Inferior parietal cortex (tissue), 1 donor: ENCODE measurements at regions not wholly inside any gene's neighbourhood (a gene's known extent, or its start where the extent isn't known, plus 50 kb on each side); places are given as distances from the start of the nearest gene placed in this dataset.
"Not testable (repeated sequence)": the region's sequence is repeated elsewhere in the genome, so short reads cannot be mapped to it uniquely, and the experiment has no call there.

Experiments
- DNase-seq: peaks from one replicate; pipeline ENCODE4 v3.0.0-alpha.2; 2016; ENCODE audit errors: extremely low spot score

DNA sequence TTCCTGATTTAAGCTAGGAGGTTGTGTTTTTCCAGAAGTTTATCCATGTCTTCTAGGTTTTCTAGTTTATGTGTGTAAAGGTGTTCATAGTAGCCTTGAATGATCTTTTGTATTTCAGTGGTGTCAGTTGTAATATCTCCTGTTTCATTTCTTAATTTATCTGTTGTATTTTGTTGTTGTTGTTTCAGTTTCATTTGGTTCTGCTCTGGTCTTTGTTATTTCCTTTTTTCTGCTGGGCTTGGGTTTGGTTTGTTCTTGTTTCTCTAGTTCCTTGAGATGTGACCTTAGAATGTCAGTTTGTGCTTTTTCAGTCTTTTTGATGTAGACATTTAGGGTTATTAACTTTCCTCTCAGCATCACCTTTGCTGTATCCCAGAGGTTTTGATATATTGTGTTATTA is 62.8 kb downstream of the SCP2D1 start:
- DNase-seq = not testable (repeated sequence)

DNA sequence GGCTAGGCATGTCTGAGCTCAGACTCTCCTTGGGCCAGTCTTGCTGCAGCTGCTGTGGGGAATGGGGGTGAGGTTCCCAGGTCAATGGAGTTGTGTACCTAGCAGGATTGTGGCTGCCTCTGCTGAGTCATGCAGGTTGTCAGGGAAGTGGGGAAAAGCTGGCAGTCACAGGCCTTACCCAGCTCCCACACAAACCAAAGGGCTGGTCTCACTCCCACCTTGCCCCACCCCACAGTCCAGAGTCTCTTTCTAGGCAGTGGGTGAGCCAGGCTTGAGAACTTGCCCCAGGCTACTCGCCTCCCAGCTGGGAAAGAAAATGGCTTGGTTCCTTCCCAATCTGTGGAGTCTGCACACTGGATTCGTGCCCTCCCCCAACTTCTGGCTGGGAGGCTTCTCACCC is 65.7 kb downstream of the SCP2D1 start:
- no peak for DNase-seq

DNA sequence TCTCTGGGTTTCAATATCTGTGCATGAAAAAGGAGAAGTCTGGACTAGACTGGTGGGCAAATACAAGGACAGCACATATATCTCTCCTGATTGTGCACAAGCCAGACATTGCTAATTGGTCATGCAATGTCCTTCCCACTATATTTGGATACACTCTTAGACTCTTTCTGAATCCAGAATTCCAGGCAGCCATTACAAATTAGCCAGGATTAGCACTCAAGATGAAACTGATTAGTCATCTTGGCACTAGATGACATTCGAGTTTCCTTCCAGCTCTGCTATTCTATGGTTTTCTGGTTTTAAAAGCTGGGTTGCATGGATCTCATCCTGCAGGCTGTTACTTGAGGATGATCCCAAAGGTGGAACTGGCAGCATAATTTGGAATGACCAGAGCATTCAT is 73.2 kb downstream of the SCP2D1 start:
- no peak for DNase-seq

DNA sequence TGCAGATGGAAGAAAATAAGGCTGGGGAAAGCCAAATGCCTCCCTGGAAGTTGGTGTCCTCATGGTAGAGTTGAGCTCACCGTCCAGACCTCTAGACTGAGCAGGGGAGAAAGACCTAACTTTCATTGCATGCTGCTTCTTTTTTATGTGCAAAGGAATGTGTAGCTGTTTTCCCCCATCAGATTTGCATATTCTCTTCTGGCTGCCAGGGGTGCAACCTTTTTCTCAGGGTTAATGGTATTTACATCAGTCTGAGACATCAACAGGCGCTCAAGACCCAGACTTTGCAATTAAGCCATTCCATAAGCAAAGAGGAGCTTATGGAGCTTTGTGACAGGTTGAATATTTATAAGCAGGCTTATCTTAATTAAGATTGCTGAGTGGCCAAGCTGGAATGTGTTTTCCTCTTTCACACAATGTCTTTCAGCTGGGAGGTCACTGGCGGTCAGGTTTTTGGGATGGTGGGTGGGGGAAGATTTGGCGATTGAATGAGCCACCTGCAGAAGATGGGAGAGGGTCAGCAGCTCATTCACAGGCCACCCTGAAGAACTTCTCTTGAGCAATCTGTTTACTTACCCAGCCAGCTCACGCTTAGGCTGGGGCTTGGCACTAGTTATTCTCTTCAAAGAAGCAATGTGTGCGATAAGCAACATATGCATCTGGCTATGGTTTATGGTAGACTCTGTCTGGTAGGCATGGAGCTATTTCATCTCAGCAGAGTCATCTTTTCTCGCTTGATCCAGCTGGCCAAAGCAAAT is 88.6 kb downstream of the SCP2D1 start:
- no peak for DNase-seq

DNA sequence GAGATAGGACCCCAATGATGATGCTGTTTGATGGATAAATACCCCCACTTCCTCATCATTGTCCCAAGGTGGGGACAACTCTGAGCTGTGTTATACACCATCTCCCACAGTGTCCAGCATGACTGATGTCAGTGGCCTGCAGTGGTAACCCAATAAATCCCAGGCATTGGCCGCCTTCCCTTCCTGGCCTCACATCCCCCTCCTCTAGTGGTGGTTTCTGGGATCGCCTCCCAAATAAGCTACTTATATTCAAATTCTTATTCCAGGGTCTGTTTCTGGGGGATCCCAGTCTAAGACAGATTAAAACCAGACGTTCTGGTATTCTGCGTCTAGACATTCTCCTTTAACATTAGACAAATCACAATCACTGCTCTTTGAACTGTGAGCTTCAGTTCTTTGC is 90.6 kb downstream of the SCP2D1 start:
- DNase-seq = no peak

DNA sequence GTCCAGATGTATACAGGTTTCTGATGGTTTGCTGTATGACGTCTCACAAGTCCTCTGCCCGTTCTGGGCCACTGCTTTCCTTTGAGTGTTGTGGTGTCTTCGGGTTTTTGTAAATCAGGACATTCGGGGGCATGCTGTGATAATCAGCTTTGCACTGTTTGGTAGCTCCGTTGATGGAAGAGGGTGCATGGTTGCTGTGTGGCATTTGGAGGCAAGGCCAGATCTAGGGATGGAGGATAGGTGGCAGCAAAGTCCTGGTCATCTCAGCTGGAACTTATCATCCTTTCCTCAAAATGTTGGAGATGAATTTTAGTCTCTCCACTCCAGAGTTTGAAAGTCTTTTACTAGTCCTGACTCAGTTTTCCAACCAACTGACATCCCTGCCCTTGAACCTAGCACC is 91.0 kb downstream of the SCP2D1 start:
- peak; percentile 15 for DNase-seq

DNA sequence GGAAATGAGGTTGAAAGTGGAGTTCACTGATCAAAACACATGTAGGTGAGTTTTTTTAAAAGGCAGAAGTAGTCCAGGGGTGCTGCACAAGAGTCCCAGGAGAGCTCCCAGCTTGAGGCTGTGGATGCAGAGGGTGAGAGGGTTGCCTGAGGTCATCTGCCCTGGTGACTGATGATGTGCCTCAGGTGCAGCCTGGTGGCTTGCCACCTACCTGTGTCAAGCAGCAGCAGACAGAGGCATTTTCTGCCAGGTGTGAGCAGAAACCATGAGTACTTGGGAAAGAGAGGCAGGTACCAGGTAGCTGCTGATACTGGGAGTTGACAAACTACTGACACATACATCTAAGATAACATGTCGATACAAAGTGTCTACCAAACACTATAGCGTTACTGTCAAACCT is 92.5 kb downstream of the SCP2D1 start:
- no peak for DNase-seq

DNA sequence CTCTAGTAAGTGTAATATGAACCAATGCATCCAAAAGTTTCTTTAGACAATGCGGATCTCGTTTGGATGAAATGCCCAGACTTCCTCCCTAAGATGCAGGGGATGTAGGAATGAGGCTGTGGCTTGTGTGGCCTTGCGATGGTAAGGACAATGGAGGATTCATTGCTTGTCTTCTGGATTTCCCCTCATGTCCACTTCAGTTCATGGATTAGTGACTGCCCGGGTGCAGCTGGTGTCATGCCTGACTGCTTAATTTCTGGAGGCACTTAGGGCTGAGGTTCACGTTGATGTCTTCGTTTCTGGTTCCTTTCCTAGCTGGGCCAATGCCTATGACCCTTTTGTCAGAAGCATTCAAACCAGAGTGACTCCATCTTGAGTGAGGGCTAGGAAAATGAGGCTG is 93.8 kb downstream of the SCP2D1 start:
- no peak for DNase-seq

DNA sequence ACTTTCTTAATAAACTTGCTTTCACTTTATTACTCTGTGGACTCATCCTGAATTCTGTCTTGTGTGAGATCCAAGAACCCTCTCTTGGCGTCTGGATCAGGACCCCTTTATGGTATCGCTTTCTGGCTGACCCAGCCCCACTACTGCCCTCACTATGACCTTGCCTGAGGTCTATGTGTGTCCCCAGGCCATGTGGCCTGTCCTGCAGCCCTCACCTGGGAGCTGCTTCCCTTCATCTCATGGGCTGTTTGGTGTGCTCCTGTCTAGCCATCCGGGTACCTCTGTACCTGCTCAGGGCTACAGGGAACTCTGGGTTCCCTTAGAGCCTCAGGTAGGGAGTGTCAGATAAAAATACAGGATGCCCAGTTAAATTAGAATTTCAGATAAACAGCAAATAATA is 94.5 kb downstream of the SCP2D1 start:
- no peak for DNase-seq

DNA sequence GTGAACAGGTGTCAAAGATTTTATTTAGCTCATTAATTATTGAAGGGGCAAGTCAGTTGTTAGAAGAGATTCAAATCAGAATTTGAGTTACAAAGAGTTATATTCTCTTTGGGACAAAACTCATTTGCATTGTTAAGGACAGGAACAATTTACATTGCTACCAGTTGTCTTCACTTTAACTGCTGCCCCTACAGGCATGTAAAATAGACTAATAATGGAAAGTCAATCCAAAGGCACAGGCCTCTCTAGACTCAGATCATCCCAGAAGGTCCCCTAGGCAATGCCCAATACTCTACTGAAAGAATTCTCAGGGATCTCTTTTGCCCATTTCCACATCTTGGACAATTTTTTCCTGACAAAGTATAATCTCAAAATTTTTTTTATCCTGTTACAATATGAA is 95.7 kb downstream of the SCP2D1 start:
- no peak for DNase-seq

DNA sequence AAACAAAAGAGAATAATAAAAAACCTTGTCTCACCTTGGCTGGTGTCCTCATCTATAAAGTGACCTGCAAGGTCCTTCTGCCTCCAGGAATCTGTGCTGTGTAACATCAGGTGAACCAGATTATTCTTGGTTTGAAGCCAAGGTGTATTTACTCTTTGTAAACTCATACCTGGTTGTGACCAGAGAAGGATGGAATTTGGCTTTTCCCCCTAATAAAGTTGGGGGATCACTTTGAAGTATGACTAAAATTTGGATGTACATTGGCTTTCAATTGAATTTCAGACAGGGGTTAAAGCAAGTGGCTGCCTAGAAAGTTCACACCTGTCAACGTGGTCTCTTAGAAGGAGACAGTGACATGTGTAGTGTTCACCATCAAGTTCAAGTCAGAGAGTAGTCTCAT is 100.1 kb downstream of the SCP2D1 start:
- DNase-seq = no peak

DNA sequence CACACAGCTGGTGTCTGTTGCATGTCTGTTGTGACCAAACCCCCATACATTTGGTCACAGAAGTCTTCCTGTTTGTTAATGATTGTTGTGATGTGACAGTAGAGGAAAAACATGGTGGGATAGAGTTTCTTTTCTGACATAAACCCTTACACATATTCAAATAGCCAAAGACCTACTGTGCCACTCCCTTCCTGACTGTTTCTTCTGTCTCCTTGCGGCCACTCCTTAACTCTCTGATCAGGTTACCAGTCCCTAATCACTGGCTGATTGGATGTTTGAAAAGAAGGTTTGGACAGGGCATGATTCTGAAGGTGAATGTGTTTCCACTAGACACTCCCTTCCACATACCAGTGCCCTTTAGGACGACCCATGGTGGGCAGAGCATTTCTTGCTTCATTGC is 101.2 kb downstream of the SCP2D1 start:
- no peak for DNase-seq

DNA sequence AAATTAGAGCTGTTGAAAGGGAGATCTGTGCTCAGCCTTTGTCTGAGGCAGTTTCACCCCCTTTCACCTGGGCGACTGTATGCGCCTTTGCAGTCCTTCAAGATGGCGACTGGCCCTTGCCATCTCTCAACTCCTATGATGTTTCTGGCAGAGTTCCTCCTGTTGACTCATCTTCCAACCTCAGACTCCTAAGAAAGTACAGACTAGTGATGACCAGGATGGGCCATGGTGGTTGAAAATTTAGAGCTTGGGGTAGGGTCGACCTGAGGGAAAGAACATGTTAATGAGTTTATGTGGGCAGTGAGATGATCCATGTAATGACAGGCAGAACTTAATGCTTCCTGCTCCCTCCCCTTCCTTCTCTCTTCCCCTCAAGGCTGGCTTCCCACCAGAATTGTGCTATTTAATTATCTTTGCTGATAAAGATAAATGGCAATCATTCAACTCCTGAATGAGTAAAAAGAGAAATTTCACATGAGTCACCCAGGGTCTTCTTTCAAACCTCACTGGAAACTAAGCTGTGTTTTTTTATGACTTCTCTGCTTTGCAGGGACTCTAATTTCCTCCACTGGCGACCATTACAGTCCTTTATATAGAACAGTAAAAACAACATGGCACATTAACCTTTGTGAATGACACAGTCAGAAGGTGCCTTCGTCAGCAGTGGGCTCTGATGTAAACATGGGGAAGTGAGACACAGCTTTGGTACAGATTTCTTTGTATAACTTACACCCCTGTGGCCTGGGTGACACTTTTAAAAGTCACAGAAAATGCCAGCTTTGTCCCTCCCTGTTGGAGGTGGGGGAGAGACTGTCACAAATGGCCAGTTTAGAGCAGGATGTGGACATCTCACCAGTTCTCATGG is 103.5 kb downstream of the SCP2D1 start:
- DNase-seq = no peak

DNA sequence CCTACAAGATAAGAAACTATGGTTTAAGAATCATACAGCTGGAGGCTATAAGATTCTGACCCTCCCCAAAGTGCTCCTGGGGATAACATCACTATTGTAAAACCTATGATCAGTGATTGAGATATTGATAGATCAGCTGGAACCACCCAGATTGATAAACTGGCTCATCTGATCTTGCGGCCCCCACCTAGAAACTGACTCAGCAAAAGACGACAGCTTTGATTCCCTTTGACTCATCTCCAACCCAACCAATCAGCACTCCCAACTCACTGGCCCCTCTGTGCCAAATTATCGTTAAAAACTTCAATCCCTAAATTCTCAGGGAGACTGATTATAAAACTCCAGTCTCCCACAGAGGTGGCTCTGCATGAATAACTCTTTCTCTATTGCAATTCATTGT is 106.4 kb downstream of the SCP2D1 start:
- no peak for DNase-seq

DNA sequence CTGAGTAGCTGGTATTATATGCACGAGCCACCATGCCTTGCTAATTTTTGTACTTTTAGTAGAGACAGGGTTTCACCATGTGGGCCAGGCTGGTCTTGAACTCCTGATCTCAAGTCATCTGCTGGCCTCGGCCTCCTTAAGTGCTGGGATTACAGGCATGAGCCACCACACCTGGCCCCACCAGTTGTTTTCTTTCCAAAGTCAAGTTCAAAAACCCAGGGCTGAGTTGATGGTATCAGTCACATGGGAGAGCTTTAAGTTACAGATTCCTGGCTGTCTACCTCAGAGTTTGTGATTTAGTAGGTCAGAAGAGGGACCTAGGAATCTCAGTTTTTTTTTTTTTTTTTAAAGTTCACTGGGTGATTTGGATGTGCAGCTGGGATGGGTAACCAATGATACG is 107.7 kb downstream of the SCP2D1 start:
- no peak for DNase-seq

DNA sequence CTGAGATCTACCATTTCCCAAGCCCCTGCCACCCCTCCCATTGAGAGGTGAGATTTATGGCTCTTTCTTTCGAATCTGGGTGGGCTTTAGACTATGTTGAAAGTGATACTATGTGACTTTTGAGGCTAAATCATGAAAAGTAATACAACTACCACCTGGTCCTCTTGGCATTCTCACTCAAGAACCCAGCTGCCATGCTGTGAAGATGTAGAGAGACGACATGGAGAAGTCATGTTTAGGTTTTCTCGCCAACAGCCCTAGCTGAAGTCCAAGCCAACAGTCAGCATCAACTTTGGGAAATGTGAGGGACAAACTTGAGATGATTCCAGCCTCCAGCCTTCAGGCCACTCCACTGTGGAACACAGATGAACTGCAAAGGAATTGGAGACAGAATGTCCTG is 108.7 kb downstream of the SCP2D1 start:
- DNase-seq = no peak

DNA sequence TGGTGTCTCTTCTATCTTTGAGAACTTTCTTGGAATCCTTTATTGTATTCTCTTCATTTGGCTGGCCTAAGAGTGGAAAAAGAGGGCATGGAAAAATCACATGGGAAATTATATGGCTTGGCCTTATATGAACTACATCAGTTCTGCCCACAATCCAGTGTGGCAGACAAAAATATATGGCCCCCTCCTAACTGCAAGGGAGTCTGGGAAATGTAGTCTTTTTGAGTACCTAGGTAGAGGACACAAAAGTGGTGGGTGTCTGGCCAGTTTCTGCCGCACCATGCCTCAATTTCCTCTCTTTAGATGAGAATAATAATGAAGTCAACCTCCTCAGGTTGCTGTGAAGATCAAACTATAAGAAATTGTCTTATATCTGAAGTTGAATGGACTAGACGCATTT is 109.3 kb downstream of the SCP2D1 start:
- DNase-seq = no peak

DNA sequence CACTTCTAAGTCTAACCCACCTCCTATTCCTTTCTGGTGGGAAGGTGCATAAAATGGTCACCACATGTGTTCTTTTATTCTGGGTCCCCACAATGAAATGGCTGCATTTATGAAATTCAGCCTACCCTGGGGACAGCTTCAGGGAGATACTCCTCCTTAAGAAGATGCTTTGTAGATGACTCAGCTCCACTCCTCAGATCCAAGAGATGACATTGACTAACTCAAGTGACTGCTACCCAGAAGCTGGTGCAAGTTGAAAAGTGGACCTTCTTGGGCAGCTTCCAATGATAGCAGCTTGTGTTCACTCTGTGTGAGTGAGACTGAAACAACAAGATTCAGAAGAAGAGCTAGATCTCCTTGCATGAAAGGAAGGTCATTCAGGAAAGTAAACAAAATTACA is 113.4 kb downstream of the SCP2D1 start:
- DNase-seq = no peak

DNA sequence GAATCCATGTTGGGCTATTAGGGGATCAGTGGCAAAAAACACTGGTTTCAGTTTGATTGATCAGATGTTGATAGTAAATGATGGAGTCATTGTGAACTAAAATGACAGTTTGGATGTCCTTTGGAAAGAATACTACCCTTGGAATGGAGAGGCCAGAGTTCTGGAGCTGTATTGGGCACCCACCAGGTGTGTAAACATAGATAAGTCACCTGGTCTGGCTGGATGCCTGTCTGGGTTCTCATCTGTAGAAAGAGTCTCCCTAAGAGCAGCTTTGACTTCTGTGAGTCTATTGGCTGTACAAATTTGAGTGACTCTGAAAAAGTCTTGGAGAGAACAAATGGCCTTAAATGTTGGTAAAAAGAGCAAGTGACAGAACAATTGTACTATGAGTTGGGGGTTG is 115.0 kb downstream of the SCP2D1 start:
- no peak for DNase-seq

DNA sequence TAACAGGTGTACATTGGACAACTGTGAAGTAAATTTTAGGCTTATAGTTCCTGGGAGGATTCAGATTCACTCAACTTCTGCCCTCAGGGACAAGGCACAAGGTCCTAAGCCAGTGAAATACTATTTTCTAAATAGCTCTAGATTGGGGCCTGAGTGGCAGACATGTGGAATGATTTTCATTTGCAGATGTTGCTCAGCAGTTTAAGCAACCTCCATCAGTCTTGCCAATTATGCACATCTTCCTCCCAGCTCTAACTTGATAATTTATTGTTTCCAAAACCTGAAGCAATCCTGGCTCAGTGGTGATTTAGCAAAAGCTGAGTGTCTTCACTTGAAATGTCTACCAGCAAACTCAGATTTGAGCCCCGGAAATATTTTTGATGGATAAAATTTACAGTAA is 116.2 kb downstream of the SCP2D1 start:
- no peak for DNase-seq

DNA sequence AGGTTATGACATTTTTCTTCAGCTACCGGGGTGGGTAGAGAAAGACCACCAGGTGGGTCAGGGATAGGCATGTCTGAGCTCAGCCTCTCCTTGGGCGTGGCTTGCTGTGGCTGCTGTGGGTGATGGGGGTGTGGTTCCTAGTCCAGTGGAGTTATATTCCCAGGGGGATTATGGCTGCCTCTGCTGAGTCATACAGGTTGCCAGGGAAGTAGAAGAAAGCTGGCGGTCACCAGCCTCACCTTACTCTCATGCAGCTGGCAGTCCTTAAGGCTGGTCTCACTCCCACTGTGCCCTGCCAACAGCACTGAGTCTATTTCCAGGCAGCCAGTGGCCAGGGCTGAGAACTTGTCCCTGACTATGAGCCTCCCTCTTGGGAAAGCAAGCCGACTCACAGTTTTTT is 130.0 kb downstream of the SCP2D1 start:
- DNase-seq = no peak

DNA sequence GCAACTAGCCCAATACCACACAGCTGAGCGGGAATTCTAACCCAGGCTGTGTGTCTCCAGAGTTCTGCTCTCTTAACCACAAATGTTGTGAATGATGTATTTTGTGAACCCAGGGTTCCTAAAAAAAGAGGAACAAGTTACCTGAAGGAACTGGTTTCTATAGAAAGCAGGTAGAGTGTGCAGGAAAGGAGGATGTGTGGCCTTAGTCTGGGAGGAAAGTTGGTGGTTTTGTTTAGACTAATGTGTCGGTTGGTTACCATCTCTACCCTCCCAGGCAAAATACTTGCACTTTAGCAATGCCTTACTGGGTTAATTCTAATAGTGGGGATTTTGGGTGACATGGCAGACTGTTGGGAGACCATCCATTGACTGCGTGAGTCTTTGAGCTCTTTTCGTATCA is 143.3 kb downstream of the SCP2D1 start:
- DNase-seq = no peak

DNA sequence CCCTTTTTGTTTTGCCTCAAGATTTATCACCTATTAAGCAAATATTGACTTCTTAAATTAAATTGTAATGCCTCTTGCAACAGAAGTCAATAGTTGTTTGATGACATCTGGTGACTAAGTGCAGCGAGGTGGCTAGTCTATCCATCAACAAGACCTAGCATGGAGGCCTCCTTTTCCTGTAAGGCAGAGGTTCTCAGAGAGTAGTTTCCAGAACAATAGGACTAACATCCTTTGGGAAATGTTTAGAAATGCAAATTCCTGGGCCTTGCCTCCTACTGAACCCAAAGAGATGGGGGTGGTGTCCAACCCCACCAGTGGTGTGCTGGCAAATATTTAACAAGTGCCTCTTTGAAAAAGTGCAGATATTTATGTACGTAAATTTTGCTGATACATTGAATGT is 143.7 kb downstream of the SCP2D1 start:
- no peak for DNase-seq
